Stimulated activated naive CD4-positive, alpha-beta T cell treated with Interleukin-2 at 50 U/mL for 16 hours (primary cell): ENCODE measurements at regions not wholly inside any gene's neighbourhood (a gene's known extent, or its start where the extent isn't known, plus 50 kb on each side); places are given as distances from the start of the nearest gene placed in this dataset.
"Not testable (repeated sequence)": the region's sequence is repeated elsewhere in the genome, so short reads cannot be mapped to it uniquely, and the experiment has no call there.

ENCODE experiments used
- DNase-seq: peaks from one replicate; lab custom pipeline; 2025; lab: John Stamatoyannopoulos, UW

GRCh38 chr7:156065400-156065799 lies 253.1 kb upstream of the SHH start:
- no peak for DNase-seq

GRCh38 chr7:156064971-156065386 lies 252.7 kb upstream of the SHH start:
- no peak for DNase-seq

GRCh38 chr7:156063241-156063810 lies 251.1 kb upstream of the SHH start:
- DNase-seq, result no peak

GRCh38 chr7:156062286-156062685 lies 250.0 kb upstream of the SHH start:
- no peak for DNase-seq

- no peak for DNase-seq
Measured at GRCh38 chr7:156061689-156062255, 249.5 kb upstream of the SHH start.

- DNase-seq, result no peak
Measured at GRCh38 chr7:156060925-156061324, 248.7 kb upstream of the SHH start.

GRCh38 chr7:156059369-156059768 lies 247.1 kb upstream of the SHH start:
- DNase-seq, result no peak

- no peak for DNase-seq
Measured at GRCh38 chr7:156058248-156058647, 246.0 kb upstream of the SHH start.

- no peak for DNase-seq
Measured at GRCh38 chr7:156056534-156056933, 244.3 kb upstream of the SHH start.

GRCh38 chr7:156055206-156055822 lies 243.1 kb upstream of the SHH start:
- no peak for DNase-seq

- no peak for DNase-seq
Measured at GRCh38 chr7:156051884-156052283, 239.6 kb upstream of the SHH start.

GRCh38 chr7:156050636-156051569 lies 238.6 kb upstream of the SHH start:
- no peak for DNase-seq

- no peak for DNase-seq
Measured at GRCh38 chr7:156049366-156049765, 237.1 kb upstream of the SHH start.

- DNase-seq, result no peak
Measured at GRCh38 chr7:156046031-156046560, 233.8 kb upstream of the SHH start.

- no peak for DNase-seq
Measured at GRCh38 chr7:156043416-156044178, 231.3 kb upstream of the SHH start.

- no peak for DNase-seq
Measured at GRCh38 chr7:156041398-156041797, 229.1 kb upstream of the SHH start.

- no peak for DNase-seq
Measured at GRCh38 chr7:156039971-156040677, 227.9 kb upstream of the SHH start.

GRCh38 chr7:156039194-156039593 lies 226.9 kb upstream of the SHH start:
- DNase-seq, result no peak

- DNase-seq, result no peak
Measured at GRCh38 chr7:156038345-156038744, 226.1 kb upstream of the SHH start.

- no peak for DNase-seq
Measured at GRCh38 chr7:156036153-156036552, 223.9 kb upstream of the SHH start.

GRCh38 chr7:156035387-156035786 lies 223.1 kb upstream of the SHH start:
- not testable (repeated sequence) for DNase-seq
